IPS-18a (cell line): ENCODE measurements at regions not wholly inside any gene's neighbourhood (a gene's known extent, or its start where the extent isn't known, plus 50 kb on each side); places are given as distances from the start of the nearest gene placed in this dataset.
"Not testable (repeated sequence)": the region's sequence is repeated elsewhere in the genome, so short reads cannot be mapped to it uniquely, and the experiment has no call there.

ENCODE experiments used
- H3K27ac ChIP-seq: one replicate; pipeline ENCODE4 v1.5.1; 2013; ENCODE audit warnings: low read length
- H3K27me3 ChIP-seq: one replicate; pipeline ENCODE4 v1.6.1; 2013; ENCODE audit warnings: mild to moderate bottlenecking, low read length; ENCODE audit not compliant: control insufficient read depth, insufficient read depth
- H3K36me3 ChIP-seq: one replicate; pipeline ENCODE4 v1.6.1; 2013; ENCODE audit warnings: low read depth, low read length; ENCODE audit not compliant: control insufficient read depth
- H3K4me1 ChIP-seq: one replicate; pipeline ENCODE4 v1.6.1; 2013; ENCODE audit warnings: low read depth, low read length; ENCODE audit not compliant: control insufficient read depth
- H3K4me3 ChIP-seq: one replicate; pipeline ENCODE4 v1.5.1; 2013; ENCODE audit warnings: low read length
- H3K9ac ChIP-seq: one replicate; pipeline ENCODE4 v1.6.1; 2013; ENCODE audit warnings: mild to moderate bottlenecking, low read length, moderate library complexity
- H3K9me3 ChIP-seq: one replicate; pipeline ENCODE4 v1.6.1; 2013; ENCODE audit warnings: low read depth, low read length; ENCODE audit not compliant: control insufficient read depth

DNA sequence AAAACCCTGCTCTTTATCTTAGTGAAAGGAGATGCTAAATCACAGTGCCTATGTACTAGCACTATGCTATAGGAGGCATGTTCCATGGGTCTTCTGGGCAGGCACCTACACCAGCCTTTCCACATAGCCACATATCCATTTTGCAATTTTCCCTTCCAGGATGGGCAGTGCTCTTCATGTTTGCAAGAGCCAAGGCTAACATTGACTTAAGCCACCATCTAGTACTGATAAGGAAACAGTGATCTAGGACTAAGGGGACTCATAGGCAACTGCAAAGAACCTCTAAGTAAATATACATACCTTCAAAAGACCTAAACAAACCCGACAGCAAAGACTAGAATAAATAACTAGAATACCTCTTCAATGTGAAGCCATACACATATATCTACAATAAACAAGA is 919.7 kb upstream of the GYPC start:
- no peaks in the 10 kb centered on the region for H3K4me1 ChIP-seq

GRCh38 chr2:125745514-125745913 is 910.4 kb upstream of the GYPC start:
- Histone ChIP-seq H3K4me1 (no peaks in the 10 kb centered on the region), H3K27me3 (no peaks in the 10 kb centered on the region), H3K27ac (no peak overlapping the region), H3K9ac (no peak overlapping the region), H3K36me3 (no peaks in the 10 kb centered on the region), H3K9me3 (no peaks in the 10 kb centered on the region), H3K4me3 (no peak overlapping the region)

More for the DNA sequence above, 919.7 kb upstream of the GYPC start:
- Histone ChIP-seq H3K36me3 (no peaks in the 10 kb centered on the region), H3K27ac (no peak overlapping the region), H3K9ac (no peak overlapping the region), H3K4me3 (no peak overlapping the region), H3K27me3 (no peaks in the 10 kb centered on the region), H3K9me3 (no peaks in the 10 kb centered on the region)

DNA sequence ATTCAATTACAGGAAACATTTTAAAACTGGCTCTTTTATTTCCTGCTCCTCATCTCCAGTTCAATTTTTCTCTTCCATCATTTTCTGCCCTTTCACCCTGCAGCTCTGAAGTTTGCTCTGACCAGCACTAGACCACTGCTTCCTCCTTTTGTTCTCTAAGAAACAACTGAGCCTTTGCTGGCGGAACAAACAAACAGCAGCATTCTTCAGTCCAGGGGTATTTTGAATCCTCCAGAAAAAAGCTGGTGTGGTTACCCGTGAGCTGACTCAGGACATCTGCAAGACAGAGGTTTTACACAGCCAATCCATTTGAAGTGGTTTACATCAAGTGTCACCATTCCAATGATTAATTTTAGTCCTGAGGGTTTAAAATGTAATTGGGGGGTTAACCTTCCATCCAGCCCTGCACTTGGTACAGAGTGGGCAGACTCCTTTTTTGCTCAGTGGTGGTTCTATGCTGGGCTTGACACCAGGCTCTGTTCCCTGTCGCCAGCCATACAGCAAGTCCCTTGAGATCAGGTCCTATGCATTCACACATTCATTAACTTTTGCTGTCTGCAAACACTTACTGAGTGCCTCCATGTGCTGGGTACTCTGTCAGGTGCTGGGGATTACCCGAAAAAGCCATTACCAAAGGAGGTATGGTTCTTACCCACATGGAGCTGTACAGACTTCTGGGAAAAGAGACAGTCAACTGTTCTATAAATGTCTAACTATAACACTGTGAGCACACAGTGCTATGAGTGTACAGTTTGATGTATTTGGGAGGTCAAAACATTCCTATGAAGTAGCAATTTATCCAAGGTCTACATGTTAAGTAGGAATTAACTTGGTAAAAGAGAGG is 909.4 kb upstream of the GYPC start:
- Histone ChIP-seq H3K4me1 (no peaks in the 10 kb centered on the region), H3K4me3 (no peak overlapping the region), H3K27ac (no peak overlapping the region), H3K27me3 (no peaks in the 10 kb centered on the region), H3K9ac (no peak overlapping the region), H3K9me3 (no peaks in the 10 kb centered on the region), H3K36me3 (no peaks in the 10 kb centered on the region)

DNA sequence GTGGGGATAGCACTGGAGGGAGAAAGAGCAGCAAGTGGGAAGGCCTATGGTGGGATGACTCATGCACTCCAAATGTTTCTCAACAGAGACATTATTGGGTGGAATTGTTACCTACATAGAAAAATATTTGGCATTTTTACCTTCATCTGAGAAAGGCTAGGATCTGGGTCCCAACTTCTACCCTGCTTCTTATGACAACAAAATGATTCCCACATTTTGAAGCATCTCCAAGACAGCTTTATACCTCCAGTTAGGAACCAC is 908.9 kb upstream of the GYPC start:
- Histone ChIP-seq H3K4me3 (no peak overlapping the region), H3K9ac (no peak overlapping the region), H3K4me1 (no peaks in the 10 kb centered on the region), H3K27me3 (no peaks in the 10 kb centered on the region), H3K36me3 (no peaks in the 10 kb centered on the region), H3K27ac (no peak overlapping the region), H3K9me3 (no peaks in the 10 kb centered on the region)

DNA sequence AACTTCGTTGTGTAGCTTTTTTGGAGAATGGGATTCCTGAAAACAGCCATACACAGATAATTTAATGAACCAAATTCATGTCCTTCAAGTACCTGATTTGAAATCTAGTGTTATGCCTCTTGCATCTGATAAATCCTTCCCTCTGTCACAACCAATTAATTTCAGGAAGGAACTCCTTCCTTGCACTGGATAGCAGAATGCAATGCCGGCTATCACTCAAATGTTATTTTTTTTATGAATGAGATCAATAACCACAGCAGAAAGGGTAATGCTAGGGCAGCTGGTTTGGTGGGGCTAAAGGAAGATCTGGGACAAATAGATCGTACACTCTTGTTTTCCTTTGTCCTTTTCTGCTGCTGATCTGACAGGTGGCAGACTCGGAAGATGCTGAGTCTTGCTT is 899.5 kb upstream of the GYPC start:
- Histone ChIP-seq H3K27ac (no peak overlapping the region), H3K9ac (no peak overlapping the region), H3K4me3 (no peak overlapping the region), H3K4me1 (no peaks in the 10 kb centered on the region), H3K36me3 (no peaks in the 10 kb centered on the region), H3K9me3 (no peaks in the 10 kb centered on the region), H3K27me3 (no peaks in the 10 kb centered on the region)

- Histone ChIP-seq H3K4me1 (no peaks in the 10 kb centered on the region), H3K9ac (no peak overlapping the region), H3K4me3 (no peak overlapping the region), H3K9me3 (peaks cover 6% of the 10 kb centered on the region), H3K36me3 (no peaks in the 10 kb centered on the region), H3K27me3 (no peaks in the 10 kb centered on the region), H3K27ac (no peak overlapping the region)
Measured at GRCh38 chr2:125796784-125797183, 859.2 kb upstream of the GYPC start.

DNA sequence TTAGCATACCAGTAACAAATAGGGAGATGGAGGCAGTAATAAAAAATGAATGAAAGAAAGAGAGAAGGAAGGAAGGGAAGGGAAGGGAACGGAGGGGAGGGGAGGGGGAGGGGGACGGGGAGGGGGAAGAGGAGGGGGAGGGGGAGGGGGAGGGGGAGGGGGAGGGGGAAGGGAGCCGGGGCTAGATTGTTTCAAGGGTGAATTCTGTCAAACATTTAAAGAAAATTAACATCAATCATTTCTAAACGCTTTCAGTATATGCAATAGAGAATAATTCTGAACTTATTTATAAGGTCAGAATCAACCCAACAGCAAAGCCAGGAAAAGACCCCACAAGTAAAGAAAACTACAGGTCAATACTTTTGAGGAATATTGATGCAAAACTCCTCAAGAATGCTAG is 858.8 kb upstream of the GYPC start:
- Histone ChIP-seq H3K4me1 (no peaks in the 10 kb centered on the region), H3K9me3 (peaks cover 6% of the 10 kb centered on the region), H3K9ac (no peak overlapping the region), H3K36me3 (no peaks in the 10 kb centered on the region), H3K27ac (no peak overlapping the region), H3K27me3 (no peaks in the 10 kb centered on the region), H3K4me3 (no peak overlapping the region)

GRCh38 chr2:125822746-125823145 is 833.2 kb upstream of the GYPC start:
- Histone ChIP-seq H3K9ac (no peak overlapping the region), H3K36me3 (no peaks in the 10 kb centered on the region), H3K27ac (no peak overlapping the region), H3K9me3 (no peaks in the 10 kb centered on the region), H3K27me3 (no peaks in the 10 kb centered on the region), H3K4me1 (no peaks in the 10 kb centered on the region), H3K4me3 (no peak overlapping the region)

- H3K9me3 ChIP-seq, H3K4me3 ChIP-seq, H3K36me3 ChIP-seq, H3K9ac ChIP-seq, H3K27me3 ChIP-seq, H3K27ac ChIP-seq, H3K4me1 ChIP-seq: not testable (repeated sequence)
Measured at GRCh38 chr2:125825781-125826180, 830.2 kb upstream of the GYPC start.

GRCh38 chr2:125837128-125837527 is 818.8 kb upstream of the GYPC start:
- Histone ChIP-seq H3K9me3 (no peaks in the 10 kb centered on the region), H3K27me3 (no peaks in the 10 kb centered on the region), H3K27ac (no peak overlapping the region)

GRCh38 chr2:125837611-125838010 is 818.3 kb upstream of the GYPC start:
- Histone ChIP-seq H3K36me3 (no peaks in the 10 kb centered on the region), H3K4me3 (no peak overlapping the region), H3K9ac (no peak overlapping the region), H3K27me3 (no peaks in the 10 kb centered on the region), H3K9me3 (no peaks in the 10 kb centered on the region), H3K4me1 (peaks cover 17% of the 10 kb centered on the region), H3K27ac (no peak overlapping the region)

More at GRCh38 chr2:125837128-125837527, 818.8 kb upstream of the GYPC start:
- Histone ChIP-seq H3K9ac (no peak overlapping the region), H3K4me3 (no peak overlapping the region), H3K4me1 (peaks cover 17% of the 10 kb centered on the region), H3K36me3 (no peaks in the 10 kb centered on the region)

DNA sequence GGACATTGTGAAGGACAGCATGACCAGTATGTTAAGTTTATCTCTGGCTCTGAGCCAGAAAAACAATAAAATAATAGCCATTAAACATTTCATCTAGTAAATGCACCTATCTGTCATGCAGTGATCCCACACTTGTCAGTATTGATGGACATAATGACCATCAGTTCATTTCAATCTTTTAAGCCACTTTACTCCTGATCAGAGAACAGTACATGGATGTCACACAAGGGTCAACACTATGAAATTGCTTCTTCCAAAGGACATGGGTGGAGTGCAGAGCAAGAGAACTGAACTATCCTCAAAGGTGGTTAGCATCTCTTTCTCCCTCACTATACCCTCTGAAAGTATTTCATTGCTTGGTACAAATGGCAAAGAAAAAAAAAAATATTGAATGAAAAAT is 816.0 kb upstream of the GYPC start:
- Histone ChIP-seq H3K27ac (no peak overlapping the region), H3K4me3 (no peak overlapping the region), H3K36me3 (no peaks in the 10 kb centered on the region), H3K27me3 (no peaks in the 10 kb centered on the region), H3K9ac (no peak overlapping the region), H3K4me1 (peaks cover 17% of the 10 kb centered on the region), H3K9me3 (no peaks in the 10 kb centered on the region)
